HL-60 (cell line): ENCODE measurements at regions not wholly inside any gene's neighbourhood (a gene's known extent, or its start where the extent isn't known, plus 50 kb on each side); places are given as distances from the start of the nearest gene placed in this dataset.

ENCODE experiments used
- DNase-seq, 2 experiments: peaks; one replicate each; pipeline ENCODE4 v3.0.0-alpha.2; 2010 to 2020; ENCODE audit warnings: low read depth in 1 of 2, low spot score in 1 of 2
- H3K27ac ChIP-seq: fragments of 250-450 bp; sonication (Bioruptor Pico); replicated peaks from 2 replicates; pipeline ENCODE4 v1.5.1; 2020; ENCODE audit warnings: mild to moderate bottlenecking, moderate library complexity
- H3K27me3 ChIP-seq: fragments of 250-450 bp; sonication (Bioruptor Pico); 2 replicates; pipeline ENCODE4 v1.5.1; 2021; ENCODE audit warnings: mild to moderate bottlenecking, moderate library complexity; ENCODE audit not compliant: insufficient read depth, poor library complexity, severe bottlenecking
- H3K4me3 ChIP-seq: replicated peaks from 2 replicates; pipeline ENCODE4 v1.5.1; 2011; ENCODE audit warnings: mild to moderate bottlenecking, control low read depth, low read length; ENCODE audit not compliant: insufficient read depth
- CTCF ChIP-seq: IDR thresholded peaks from one replicate; pipeline ENCODE4 v1.5.1; 2011; ENCODE audit warnings: low read length, control low read depth, inconsistent platforms; ENCODE audit not compliant: insufficient read depth
- GABPA ChIP-seq: IDR thresholded peaks from 2 replicates; pipeline ENCODE4 v1.6.1; 2012; ENCODE audit warnings: low read depth
- POLR2AphosphoS5 ChIP-seq: IDR thresholded peaks from 2 replicates; pipeline ENCODE4 v1.6.1; 2012; ENCODE audit warnings: low read depth
- REST ChIP-seq: IDR thresholded peaks from 2 replicates; pipeline ENCODE4 v1.6.1; 2012; ENCODE audit warnings: low read depth; ENCODE audit not compliant: insufficient replicate concordance
- SPI1 ChIP-seq: IDR thresholded peaks from 2 replicates; pipeline ENCODE4 v1.6.1; 2012; ENCODE audit warnings: low read depth, mild to moderate bottlenecking, borderline replicate concordance

- TF ChIP-seq SPI1 (peak; percentile 29; the same call in 1 of the 2 replicates), GABPA (no peak), CTCF (no peak)
- Histone ChIP-seq H3K4me3 (no peak overlapping the region), H3K27ac (no peak overlapping the region), H3K27me3 (no peaks in the 10 kb centered on the region)
- no peak for DNase-seq
Measured at GRCh38 chr3:30181178-30181465, 425.3 kb upstream of the TGFBR2 start.

- Histone ChIP-seq H3K27me3 (no peaks in the 10 kb centered on the region), H3K4me3 (no peak overlapping the region), H3K27ac (no peak overlapping the region)
- TF ChIP-seq POLR2AphosphoS5 (no peak), SPI1 (no peak), GABPA (no peak)
- no peak for DNase-seq
Measured at GRCh38 chr3:30181581-30181980, 424.8 kb upstream of the TGFBR2 start.

- Histone ChIP-seq H3K27me3 (no peaks in the 10 kb centered on the region), H3K27ac (no peak overlapping the region), H3K4me3 (no peak overlapping the region)
- TF ChIP-seq GABPA (no peak), REST (no peak), CTCF (no peak)
- no peak for DNase-seq
Measured at GRCh38 chr3:30183421-30183820, 423.0 kb upstream of the TGFBR2 start.

- no peak for DNase-seq
- H3K27me3 ChIP-seq, result no peaks in the 10 kb centered on the region
- H3K4me3 ChIP-seq, result no peak overlapping the region
- peak overlapping the region; percentile 52 for H3K27ac ChIP-seq
- TF ChIP-seq GABPA (no peak), CTCF (no peak), POLR2AphosphoS5 (no peak), SPI1 (no peak), REST (no peak)
Measured at GRCh38 chr3:30184091-30184810, 422.1 kb upstream of the TGFBR2 start.
